Panc1 (cell line): ENCODE measurements at regions not wholly inside any gene's neighbourhood (a gene's known extent, or its start where the extent isn't known, plus 50 kb on each side); places are given as distances from the start of the nearest gene placed in this dataset.

Source experiments
- ATAC-seq: fragments of 200-7000 bp; cut with Tn5 transposase; 2 replicates; pipeline ENCODE4 v1.9.1; 2020; ENCODE audit warnings: mild to moderate bottlenecking, moderate library complexity
- BruUV-seq: library from RNA; stranded (reverse); fragments of 400-500 nt; replicated peaks from 2 replicates; lab custom pipeline; 2021; lab: Mats Ljungman, UMichigan
- CTCF ChIA-PET: fragments of 300-600 bp; sonication (Branson Sonifier 250); formaldehyde crosslinking; loops from one replicate; lab custom pipeline; 2022; ENCODE audit warnings: antibody characterized with exemption; lab: Charles Lee
- POLR2A ChIA-PET: fragments of 300-600 bp; sonication (Branson Sonifier 250); formaldehyde crosslinking; loops from one replicate; lab custom pipeline; 2022; ENCODE audit warnings: antibody characterized with exemption; lab: Charles Lee
- DNase-seq: peaks from one replicate; pipeline ENCODE4 v3.0.0-alpha.2; 2010; ENCODE audit warnings: low read depth, low spot score
- H3K27ac ChIP-seq: 2 replicates; pipeline ENCODE4 v1.5.1; 2011; ENCODE audit warnings: mild to moderate bottlenecking, low read length, inconsistent platforms
- H3K27me3 ChIP-seq: fragments of 200-500 bp; sonication (Bioruptor generic); 2 replicates; pipeline ENCODE4 v1.6.0; 2014; ENCODE audit warnings: low read length, inconsistent platforms; ENCODE audit not compliant: control insufficient read depth, insufficient read depth
- H3K36me3 ChIP-seq: fragments of 200-500 bp; sonication (Bioruptor generic); 2 replicates; pipeline ENCODE4 v1.5.1; 2014; ENCODE audit warnings: inconsistent platforms, mild to moderate bottlenecking, low read length, moderate library complexity; ENCODE audit not compliant: control insufficient read depth, insufficient read depth
- H3K4me1 ChIP-seq: 2 replicates; pipeline ENCODE4 v1.5.1; 2011; ENCODE audit warnings: inconsistent platforms, mild to moderate bottlenecking, low read length, moderate library complexity; ENCODE audit not compliant: control insufficient read depth, insufficient read depth
- H3K4me3 ChIP-seq, 2 experiments: 2 replicates each; pipeline ENCODE4 v1.5.1; 2011 to 2012; ENCODE audit warnings: low read depth in 2 of 2, low read length in 2 of 2, mild to moderate bottlenecking in 2 of 2, inconsistent platforms in 1 of 2, moderate library complexity in 1 of 2
- H3K9me3 ChIP-seq: fragments of 200-500 bp; sonication (Bioruptor generic); 2 replicates; pipeline ENCODE4 v1.5.1; 2014; ENCODE audit warnings: low read depth, mild to moderate bottlenecking, inconsistent platforms, low read length, moderate library complexity; ENCODE audit not compliant: control insufficient read depth, insufficient read depth
- CTCF ChIP-seq: fragments of 450-650 bp; IDR thresholded peaks from 2 replicates; pipeline ENCODE4 v1.5.1; 2017; ENCODE audit warnings: mild to moderate bottlenecking
- POLR2AphosphoS5 ChIP-seq: IDR thresholded peaks from 2 replicates; pipeline ENCODE4 v1.6.1; 2012; ENCODE audit warnings: mild to moderate bottlenecking, low read depth, low read length, moderate library complexity
- REST ChIP-seq, 2 experiments: IDR thresholded peaks; 2 replicates each; pipeline ENCODE4 v1.6.1; 2011 to 2012; ENCODE audit warnings: low read depth in 2 of 2, control low read depth in 1 of 2, low read length in 1 of 2, mild to moderate bottlenecking in 1 of 2, moderate library complexity in 1 of 2; ENCODE audit not compliant: insufficient read depth in 1 of 2
- SIN3A ChIP-seq: IDR thresholded peaks from 2 replicates; pipeline ENCODE4 v1.6.1; 2012; ENCODE audit warnings: low read depth, mild to moderate bottlenecking, low read length, moderate library complexity, borderline replicate concordance; ENCODE audit not compliant: insufficient read depth
- TCF7L2 ChIP-seq: IDR thresholded peaks from 2 replicates; pipeline ENCODE4 v1.6.1; 2011; ENCODE audit warnings: mild to moderate bottlenecking, low read depth, low read length, inconsistent platforms
- in situ Hi-C: cut with HindIII; loops from 2 replicates; pipeline ENCODE4 v1.10.0; 2016; ENCODE audit warnings: low sequenced_read_pairs, low pct_unique_long_range_greater_than_20kb
- intact Hi-C: fragments of 100-400 bp; cut with micrococcal nuclease; formaldehyde crosslinking; loops from one replicate; pipeline ENCODE4 v1.10.0; 2022; ENCODE audit not compliant: unreplicated experiment

DNA sequence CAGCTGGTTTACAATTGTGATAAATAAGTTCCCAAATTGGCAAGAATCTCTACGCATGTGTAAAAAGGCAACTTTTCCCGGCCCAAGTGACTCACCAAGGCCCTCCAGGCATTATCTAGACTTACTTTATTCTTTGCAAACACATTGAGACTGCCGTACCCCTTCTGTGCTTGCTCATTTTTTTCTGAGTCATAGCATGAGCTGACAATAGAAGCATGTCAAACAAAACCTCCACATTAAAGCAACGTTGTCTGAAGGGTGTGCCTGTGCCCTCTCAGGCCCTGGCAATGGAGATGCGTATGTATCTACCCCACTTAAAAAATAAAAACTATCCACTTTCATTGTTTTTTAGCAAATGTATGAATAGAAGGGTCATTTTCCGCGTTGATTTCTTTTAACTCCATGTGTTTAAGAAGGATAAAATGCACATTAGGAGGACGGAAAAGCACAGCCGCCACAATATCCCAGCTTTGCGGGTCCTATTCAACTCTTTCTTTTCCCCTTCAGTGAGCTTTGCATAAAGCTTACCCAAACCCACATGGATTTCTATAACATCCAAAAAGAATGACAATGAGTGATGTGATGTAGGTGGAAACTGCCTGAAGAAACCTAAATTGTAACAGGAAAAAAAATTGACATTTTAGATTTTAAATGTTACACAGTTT lies 298.2 kb downstream of the CDCA7 start:
- ChIA-PET POLR2A (no interaction called here), CTCF (no interaction called here)
- no peaks in the 10 kb centered on the region for H3K36me3 ChIP-seq
- TF ChIP-seq REST (IDR thresholded peaks at IDR 0.05; ENCODE audit: insufficient read depth in 1 of 2, low read depth in 2 of 2, low read length in 1 of 2) (no peak), SIN3A (no peak), TCF7L2 (peak; percentile 56; the same call in 1 of the 2 replicates), POLR2AphosphoS5 (peak; percentile 69; the same call in 1 of the 2 replicates), CTCF (no peak)
- in situ Hi-C loops, result no loop called here
- ATAC-seq (peak; percentile 98), DNase-seq (peak; percentile 85)
- peaks cover 6% of the 10 kb centered on the region; the same call in 1 of the 2 replicates for H3K9me3 ChIP-seq
- BruUV-seq, result no TSS peak
- no peaks in the 10 kb centered on the region for H3K27me3 ChIP-seq
- H3K4me1 ChIP-seq, result peaks cover 30% of the 10 kb centered on the region
- H3K4me3 ChIP-seq, result no peak overlapping the region
- intact Hi-C loops, result no loop called here
- H3K27ac ChIP-seq, result peak overlapping the region; percentile 82

GRCh38 chr2:173653432-173653805 lies 298.7 kb downstream of the CDCA7 start:
- H3K27ac ChIP-seq, result peak overlapping the region; percentile 82
- ChIA-PET CTCF (no interaction called here), POLR2A (no interaction called here)
- in situ Hi-C loops, result no loop called here
- no peak overlapping the region for H3K4me3 ChIP-seq
- no TSS peak for BruUV-seq
- H3K4me1 ChIP-seq, result peaks cover 28% of the 10 kb centered on the region
- H3K36me3 ChIP-seq, result no peaks in the 10 kb centered on the region
- H3K27me3 ChIP-seq, result no peaks in the 10 kb centered on the region
- H3K9me3 ChIP-seq, result peaks cover 6% of the 10 kb centered on the region; the same call in 1 of the 2 replicates
- DNase-seq (no peak), ATAC-seq (no peak)
- intact Hi-C loops, result no loop called here
- TF ChIP-seq POLR2AphosphoS5, result no peak
- TF ChIP-seq TCF7L2, result no peak
- TF ChIP-seq CTCF, result no peak
- TF ChIP-seq SIN3A, result no peak
- TF ChIP-seq REST (IDR thresholded peaks at IDR 0.05; ENCODE audit: insufficient read depth in 1 of 2, low read depth in 2 of 2, low read length in 1 of 2), result no peak
